A673 (cell line): ENCODE measurements at regions not wholly inside any gene's neighbourhood (a gene's known extent, or its start where the extent isn't known, plus 50 kb on each side); places are given as distances from the start of the nearest gene placed in this dataset.

ENCODE experiments used
- BruUV-seq: library from RNA; stranded (reverse); fragments of 400-500 nt; replicated peaks from 2 replicates; lab custom pipeline; 2021; lab: Mats Ljungman, UMichigan
- CTCF ChIA-PET: fragments of 300-600 bp; sonication (Branson Sonifier 250); formaldehyde crosslinking; loops from one replicate; lab custom pipeline; 2022; ENCODE audit warnings: antibody characterized with exemption; lab: Charles Lee
- POLR2A ChIA-PET: fragments of 300-600 bp; sonication (Branson Sonifier 250); formaldehyde crosslinking; loops from one replicate; lab custom pipeline; 2022; ENCODE audit warnings: antibody characterized with exemption; ENCODE audit not compliant: low non-redundant PET; lab: Charles Lee
- DNase-seq: peaks from one replicate; pipeline ENCODE4 v3.0.0-alpha.2; 2015; ENCODE audit warnings: low spot score
- H3K27ac ChIP-seq: fragments of 200-600 bp; sonication (generic); 2 replicates; pipeline ENCODE4 v1.5.1; 2016; ENCODE audit warnings: mixed run types, low read depth, mild to moderate bottlenecking, mixed read lengths, antibody characterized with exemption, low read length; ENCODE audit not compliant: poor library complexity, severe bottlenecking
- H3K27me3 ChIP-seq: fragments of 200-600 bp; sonication (generic); replicated peaks from 2 replicates; pipeline ENCODE4 v1.6.1; 2017; ENCODE audit warnings: mixed run types, low read depth, mild to moderate bottlenecking, mixed read lengths, antibody characterized with exemption, low read length; ENCODE audit not compliant: insufficient read depth, poor library complexity
- H3K36me3 ChIP-seq: fragments of 200-600 bp; sonication (generic); 2 replicates; pipeline ENCODE4 v1.6.1; 2016; ENCODE audit warnings: mixed run types, mild to moderate bottlenecking, mixed read lengths, antibody characterized with exemption, low read length; ENCODE audit not compliant: insufficient read depth, poor library complexity, severe bottlenecking
- H3K4me1 ChIP-seq: fragments of 200-600 bp; sonication (generic); 2 replicates; pipeline ENCODE4 v1.6.1; 2017; ENCODE audit warnings: mixed run types, mild to moderate bottlenecking, mixed read lengths, antibody characterized with exemption, low read length; ENCODE audit not compliant: insufficient read depth, poor library complexity, severe bottlenecking
- H3K4me3 ChIP-seq: fragments of 200-600 bp; sonication (generic); 2 replicates; pipeline ENCODE4 v1.5.1; 2016; ENCODE audit warnings: low read depth, mixed run types, mild to moderate bottlenecking, mixed read lengths, low read length; ENCODE audit not compliant: poor library complexity, severe bottlenecking
- H3K9me3 ChIP-seq: fragments of 200-600 bp; sonication (generic); 2 replicates; pipeline ENCODE4 v1.6.1; 2016; ENCODE audit warnings: mixed run types, low read depth, mild to moderate bottlenecking, mixed read lengths, antibody characterized with exemption, low read length; ENCODE audit not compliant: poor library complexity, severe bottlenecking
- CTCF ChIP-seq: fragments of 300-800, 200-600 bp; sonication (generic); conservative IDR thresholded peaks from 2 replicates; pipeline ENCODE4 v1.5.1; 2017; ENCODE audit warnings: low read depth, mild to moderate bottlenecking, antibody characterized with exemption, low read length, moderate library complexity, mixed read lengths
- EZH2 ChIP-seq: fragments of 200-600 bp; sonication (generic); IDR thresholded peaks from 2 replicates; pipeline ENCODE4 v1.6.1; 2017; ENCODE audit warnings: borderline replicate concordance, low read depth, mild to moderate bottlenecking, mixed read lengths, antibody characterized with exemption, low read length; ENCODE audit not compliant: poor library complexity, severe bottlenecking
- intact Hi-C: fragments of 100-400 bp; cut with micrococcal nuclease; formaldehyde crosslinking; loops from one replicate; pipeline ENCODE4 v1.10.0; 2022; ENCODE audit not compliant: unreplicated experiment

- intact Hi-C loops: no loop called here
- Histone ChIP-seq H3K27me3 (no peaks in the 10 kb centered on the region), H3K4me3 (no peak overlapping the region), H3K27ac (no peak overlapping the region), H3K36me3 (no peaks in the 10 kb centered on the region), H3K9me3 (no peaks in the 10 kb centered on the region), H3K4me1 (no peaks in the 10 kb centered on the region)
- CTCF ChIA-PET: interaction anchor here (0.6 kb wide), 1 partner anchor 60 kb away, joined by 3 read pairs; no protein-coding TSS in a partner anchor
- POLR2A ChIA-PET: no interaction called here
- BruUV-seq: no TSS peak
- no peak for TF ChIP-seq CTCF
- TF ChIP-seq EZH2: no peak
- DNase-seq: no peak
These were observed 124.9 kb downstream of the DACT1 start for GRCh38 chr14:58762629-58763028.

DNA sequence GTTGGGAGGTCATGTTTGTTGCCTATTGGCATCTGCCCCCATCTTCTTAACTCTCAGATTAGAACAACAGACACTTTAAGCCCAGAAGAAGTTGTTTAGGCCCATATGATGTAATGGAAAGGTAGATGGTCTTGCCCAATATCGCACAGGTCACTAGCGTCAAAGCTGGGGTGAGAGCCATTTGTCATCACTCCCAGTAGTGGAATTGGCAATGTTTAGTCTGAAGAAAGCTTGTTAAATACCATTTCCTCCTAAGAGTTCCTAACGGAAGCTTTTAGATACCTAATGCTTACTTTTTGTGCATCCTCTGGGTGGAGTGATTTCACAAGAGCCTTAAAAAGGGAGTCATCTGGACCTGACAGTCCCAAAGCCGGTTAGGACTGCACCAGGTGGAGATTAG, 125.4 kb downstream of the DACT1 start:
- POLR2A ChIA-PET: interaction anchor here (0.5 kb wide), 1 partner anchor 203 kb away, joined by 3 read pairs; no protein-coding TSS in a partner anchor
- intact Hi-C loops: no loop called here

GRCh38 chr14:58765418-58765831, 127.7 kb downstream of the DACT1 start:
- Histone ChIP-seq H3K27ac (no peak overlapping the region), H3K36me3 (no peaks in the 10 kb centered on the region), H3K27me3 (no peaks in the 10 kb centered on the region), H3K4me1 (no peaks in the 10 kb centered on the region), H3K9me3 (no peaks in the 10 kb centered on the region), H3K4me3 (no peak overlapping the region)
- intact Hi-C loops: no loop called here
- no TSS peak for BruUV-seq
- TF ChIP-seq EZH2 (no peak), CTCF (no peak)
- CTCF ChIA-PET: no interaction called here
- POLR2A ChIA-PET: no interaction called here
- DNase-seq: no peak

More for the DNA sequence above, 125.4 kb downstream of the DACT1 start:
- no peak overlapping the region for H3K4me3 ChIP-seq
- no peaks in the 10 kb centered on the region for H3K9me3 ChIP-seq
- no peaks in the 10 kb centered on the region for H3K36me3 ChIP-seq
- BruUV-seq: no TSS peak
- H3K4me1 ChIP-seq: no peaks in the 10 kb centered on the region
- no peaks in the 10 kb centered on the region for H3K27me3 ChIP-seq
- no peak overlapping the region for H3K27ac ChIP-seq
- no peak for DNase-seq
- CTCF ChIA-PET: no interaction called here
- TF ChIP-seq CTCF (no peak), EZH2 (no peak)
